D341Med (cell line): ENCODE measurements at regions not wholly inside any gene's neighbourhood (a gene's known extent, or its start where the extent isn't known, plus 50 kb on each side); places are given as distances from the start of the nearest gene placed in this dataset.

Experiments
- DNase-seq: peaks from one replicate; pipeline ENCODE4 v3.0.0; 2012; ENCODE audit warnings: low spot score

GRCh38 chr11:95717314-95717713, 72.3 kb downstream of the FAM76B start:
- no peak for DNase-seq

GRCh38 chr11:95716266-95716665, 73.3 kb downstream of the FAM76B start:
- DNase-seq = no peak

GRCh38 chr11:95715777-95716241, 73.8 kb downstream of the FAM76B start:
- no peak for DNase-seq

- DNase-seq = no peak
These were observed 74.5 kb downstream of the FAM76B start for GRCh38 chr11:95714843-95715776.

GRCh38 chr11:95713428-95713827, 76.2 kb downstream of the FAM76B start:
- DNase-seq = no peak

GRCh38 chr11:95711945-95712221, 77.7 kb downstream of the FAM76B start:
- DNase-seq = no peak

- DNase-seq = no peak
These were observed 78.2 kb downstream of the FAM76B start for GRCh38 chr11:95711162-95711944.

GRCh38 chr11:95708681-95709080, 80.9 kb downstream of the FAM76B start:
- no peak for DNase-seq

- no peak for DNase-seq
These were observed 82.6 kb downstream of the FAM76B start for GRCh38 chr11:95706974-95707387.

- DNase-seq = peak; percentile 85
These were observed 84.0 kb downstream of the FAM76B start for GRCh38 chr11:95705485-95706124.

GRCh38 chr11:95704865-95705264, 84.7 kb downstream of the FAM76B start:
- DNase-seq = no peak

- no peak for DNase-seq
These were observed 86.5 kb downstream of the FAM76B start for GRCh38 chr11:95703049-95703448.

- DNase-seq = no peak
These were observed 87.1 kb downstream of the FAM76B start for GRCh38 chr11:95702526-95702925.

GRCh38 chr11:95700471-95700817, 89.1 kb downstream of the FAM76B start:
- DNase-seq = no peak

GRCh38 chr11:95699631-95700470, 89.7 kb downstream of the FAM76B start:
- DNase-seq = no peak

GRCh38 chr11:95698676-95699557, 90.7 kb downstream of the FAM76B start:
- DNase-seq = no peak

GRCh38 chr11:95697614-95698408, 91.8 kb downstream of the FAM76B start:
- DNase-seq = no peak

GRCh38 chr11:95695181-95695580, 94.4 kb downstream of the FAM76B start:
- DNase-seq = no peak

- no peak for DNase-seq
These were observed 96.3 kb downstream of the FAM76B start for GRCh38 chr11:95693298-95693697.
